ENCODE measurements at regions not wholly inside any gene's neighbourhood (a gene's known extent, or its start where the extent isn't known, plus 50 kb on each side); places are given as distances from the start of the nearest gene placed in this dataset.

DNA sequence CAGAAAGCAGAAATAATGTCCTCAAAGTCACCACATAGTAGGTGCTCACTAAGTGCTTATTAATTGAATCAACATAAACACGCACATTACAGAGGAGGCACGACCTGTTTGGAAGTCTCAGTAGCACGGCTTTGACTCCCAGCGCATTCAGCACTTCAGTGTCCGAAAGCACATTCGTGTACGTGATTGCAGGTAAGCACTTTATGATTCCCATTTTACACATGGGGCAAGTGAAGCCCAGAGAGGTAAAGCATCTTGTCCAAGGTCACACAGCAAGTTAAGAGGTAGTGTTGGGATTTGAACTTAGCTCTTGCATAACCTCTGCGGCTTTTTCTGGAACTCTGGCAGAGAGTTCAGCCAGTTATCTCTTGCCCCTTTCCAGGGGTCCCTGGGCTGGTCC is 85.2 kb upstream of the WNT4 start:
- ATAC-seq (no peak), DNase-seq (no peak)
- no peaks in the 10 kb centered on the region for H3K36me3 ChIP-seq
- H3K4me1 ChIP-seq = no peaks in the 10 kb centered on the region
- H3K4me3 ChIP-seq = no peak overlapping the region
- no peaks in the 10 kb centered on the region for H3K9me3 ChIP-seq
- TF ChIP-seq, protein P1, sequence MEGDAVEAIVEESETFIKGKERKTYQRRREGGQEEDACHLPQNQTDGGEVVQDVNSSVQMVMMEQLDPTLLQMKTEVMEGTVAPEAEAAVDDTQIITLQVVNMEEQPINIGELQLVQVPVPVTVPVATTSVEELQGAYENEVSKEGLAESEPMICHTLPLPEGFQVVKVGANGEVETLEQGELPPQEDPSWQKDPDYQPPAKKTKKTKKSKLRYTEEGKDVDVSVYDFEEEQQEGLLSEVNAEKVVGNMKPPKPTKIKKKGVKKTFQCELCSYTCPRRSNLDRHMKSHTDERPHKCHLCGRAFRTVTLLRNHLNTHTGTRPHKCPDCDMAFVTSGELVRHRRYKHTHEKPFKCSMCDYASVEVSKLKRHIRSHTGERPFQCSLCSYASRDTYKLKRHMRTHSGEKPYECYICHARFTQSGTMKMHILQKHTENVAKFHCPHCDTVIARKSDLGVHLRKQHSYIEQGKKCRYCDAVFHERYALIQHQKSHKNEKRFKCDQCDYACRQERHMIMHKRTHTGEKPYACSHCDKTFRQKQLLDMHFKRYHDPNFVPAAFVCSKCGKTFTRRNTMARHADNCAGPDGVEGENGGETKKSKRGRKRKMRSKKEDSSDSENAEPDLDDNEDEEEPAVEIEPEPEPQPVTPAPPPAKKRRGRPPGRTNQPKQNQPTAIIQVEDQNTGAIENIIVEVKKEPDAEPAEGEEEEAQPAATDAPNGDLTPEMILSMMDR (IDR thresholded peaks at IDR 0.05) = no peak
- peaks cover 5% of the 10 kb centered on the region for H3K27me3 ChIP-seq (ENCODE audit: low read depth)
- H3K27ac ChIP-seq = no peak overlapping the region
- intact Hi-C loops (cut with DNase I) = no loop called here

GRCh38 chr1:22228505-22228911 is 85.6 kb upstream of the WNT4 start:
- TF ChIP-seq, protein P1 (IDR thresholded peaks at IDR 0.05) = no peak
- no peaks in the 10 kb centered on the region for H3K9me3 ChIP-seq
- H3K4me1 ChIP-seq = no peaks in the 10 kb centered on the region
- no peak for DNase-seq
- no peak overlapping the region for H3K27ac ChIP-seq
- H3K27me3 ChIP-seq (ENCODE audit: low read depth) = peaks cover 6% of the 10 kb centered on the region
- H3K4me3 ChIP-seq = no peak overlapping the region
- no peaks in the 10 kb centered on the region for H3K36me3 ChIP-seq
- peak; percentile 51 to 71 for ATAC-seq
- intact Hi-C loops (cut with DNase I) = no loop called here

DNA sequence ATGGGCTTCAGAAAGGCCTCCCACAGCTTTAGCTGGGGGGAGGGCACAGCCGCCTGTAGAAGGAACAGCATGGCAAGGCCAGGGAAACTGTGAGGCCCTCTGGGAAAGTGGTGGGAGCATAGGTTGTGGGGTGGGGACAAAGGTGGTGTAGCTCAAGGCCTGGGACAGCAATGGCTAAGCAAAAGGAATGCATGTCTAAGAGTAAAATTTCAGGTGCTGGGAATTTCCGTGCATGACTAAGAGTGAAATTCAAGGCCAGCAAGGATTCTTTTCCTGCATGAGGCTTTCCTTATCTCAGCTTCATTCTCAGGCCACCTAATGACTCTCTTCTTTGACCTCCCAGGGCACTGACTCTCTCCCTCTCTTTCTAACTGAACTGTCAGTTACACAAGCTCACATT is 86.5 kb upstream of the WNT4 start:
- H3K27me3 ChIP-seq (ENCODE audit: low read depth) = peaks cover 10% of the 10 kb centered on the region
- no peaks in the 10 kb centered on the region for H3K36me3 ChIP-seq
- H3K4me1 ChIP-seq = no peaks in the 10 kb centered on the region
- ATAC-seq (peak; percentile 26 to 72), DNase-seq (no peak)
- TF ChIP-seq, protein P1 (IDR thresholded peaks at IDR 0.05) = no peak
- H3K9me3 ChIP-seq = no peaks in the 10 kb centered on the region
- H3K4me3 ChIP-seq = no peak overlapping the region
- intact Hi-C loops (cut with DNase I) = no loop called here
- no peak overlapping the region for H3K27ac ChIP-seq

- intact Hi-C loops (cut with DNase I) = no loop called here
- no peak overlapping the region for H3K4me3 ChIP-seq
These were observed 88.2 kb upstream of the WNT4 start for GRCh38 chr1:22231068-22231593.

GRCh38 chr1:22231995-22232690 is 89.2 kb upstream of the WNT4 start:
- Histone ChIP-seq H3K27ac (no peak overlapping the region), H3K4me3 (no peak overlapping the region), H3K4me1 (peaks cover 7% of the 10 kb centered on the region), H3K9me3 (no peaks in the 10 kb centered on the region), H3K27me3 (ENCODE audit: low read depth) (peaks cover 14% of the 10 kb centered on the region), H3K36me3 (no peaks in the 10 kb centered on the region)
- no peak for DNase-seq
- intact Hi-C loops (cut with DNase I) = no loop called here
- no peak for ATAC-seq
- TF ChIP-seq, protein P1 (IDR thresholded peaks at IDR 0.05) = peak; percentile 6

More at GRCh38 chr1:22231068-22231593, 88.2 kb upstream of the WNT4 start:
- H3K36me3 ChIP-seq = no peaks in the 10 kb centered on the region
- ATAC-seq (no peak), DNase-seq (no peak)
- TF ChIP-seq, protein P1 (IDR thresholded peaks at IDR 0.05) = no peak
- H3K9me3 ChIP-seq = no peaks in the 10 kb centered on the region
- no peaks in the 10 kb centered on the region for H3K4me1 ChIP-seq
- H3K27ac ChIP-seq = no peak overlapping the region
- peaks cover 14% of the 10 kb centered on the region for H3K27me3 ChIP-seq (ENCODE audit: low read depth)
